HCT116 (cell line): ENCODE measurements at regions not wholly inside any gene's neighbourhood (a gene's known extent, or its start where the extent isn't known, plus 50 kb on each side); places are given as distances from the start of the nearest gene placed in this dataset.

Source experiments
- ATAC-seq: fragments of 200-7000 bp; cut with Tn5 transposase; 2 replicates; pipeline ENCODE4 v1.9.1; 2020; ENCODE audit warnings: mild to moderate bottlenecking, moderate library complexity
- BruUV-seq: library from RNA; stranded (reverse); fragments of 400-500 nt; replicated peaks from 2 replicates; lab custom pipeline; 2021; lab: Mats Ljungman, UMichigan
- CTCF ChIA-PET: fragments of 300-600 bp; sonication (Branson Sonifier 250); formaldehyde crosslinking; loops from one replicate; lab custom pipeline; 2021; ENCODE audit warnings: antibody characterized with exemption; lab: Charles Lee
- POLR2A ChIA-PET: fragments of 300-600, 350-600 bp; sonication (Branson Sonifier 250); formaldehyde crosslinking; loops from one replicate; lab custom pipeline; 2021; ENCODE audit warnings: antibody characterized with exemption; lab: Charles Lee
- RAD21 ChIA-PET, 2 experiments: fragments of 300-600 bp; sonication (Branson Sonifier 250); formaldehyde crosslinking; loops; one replicate each; lab custom pipeline; 2023; ENCODE audit warnings: low total read pairs in 2 of 2; ENCODE audit not compliant: uncharacterized antibody in 2 of 2, unreplicated experiment in 2 of 2, low non-redundant PET in 1 of 2; lab: Charles Lee
- DNase-seq: peaks from one replicate; pipeline ENCODE4 v3.0.0-alpha.2; 2010; ENCODE audit warnings: low read depth, low spot score
- H2AFZ ChIP-seq: fragments of 200-600 bp; shearing (Covaris generic), sonication (generic); 2 replicates; pipeline ENCODE4 v1.6.1; 2017; ENCODE audit warnings: low read depth, mixed run types, mixed read lengths, antibody characterized with exemption, low read length; ENCODE audit not compliant: poor library complexity, severe bottlenecking
- H3K27ac ChIP-seq: 2 replicates; pipeline ENCODE4 v1.5.1; 2012; ENCODE audit warnings: low read depth, low read length
- H3K27me3 ChIP-seq: fragments of 200-600 bp; sonication (generic); 2 replicates; pipeline ENCODE4 v1.6.1; 2016; ENCODE audit warnings: mixed run types, low read length, mixed read lengths; ENCODE audit not compliant: insufficient read depth
- H3K36me3 ChIP-seq, 2 experiments: fragments of 200-500 bp in 1 of 2; fragments of 200-600 bp in 1 of 2; sonication (Bioruptor generic) in 1 of 2; sonication (generic) in 1 of 2; 2 replicates each; pipeline versions ENCODE4 v1.5.1 to v1.6.1; 2014 to 2016; ENCODE audit warnings: low read length in 2 of 2, inconsistent platforms in 1 of 2, mixed read lengths in 1 of 2, mixed run types in 1 of 2; ENCODE audit not compliant: insufficient read depth in 2 of 2, control insufficient read depth in 1 of 2
- H3K4me1 ChIP-seq, 2 experiments: fragments of 200-600 bp in 1 of 2; sonication (generic) in 1 of 2; 2 replicates each; pipeline versions ENCODE4 v1.5.1 to v1.6.1; 2012 to 2017; ENCODE audit warnings: low read length in 2 of 2, inconsistent platforms in 1 of 2, mild to moderate bottlenecking in 1 of 2, mixed read lengths in 1 of 2, mixed run types in 1 of 2, moderate library complexity in 1 of 2; ENCODE audit not compliant: insufficient read depth in 2 of 2, control insufficient read depth in 1 of 2
- H3K4me2 ChIP-seq: fragments of 200-600 bp; sonication (generic); 2 replicates; pipeline ENCODE4 v1.6.1; 2017; ENCODE audit warnings: mixed run types, low read length, mixed read lengths
- H3K4me3 ChIP-seq, 2 experiments: fragments of 200-600 bp in 1 of 2; sonication (generic) in 1 of 2; replicated peaks in 1 of 2; 2 replicates each; pipeline ENCODE4 v1.5.1; 2011 to 2016; ENCODE audit warnings: low read length in 2 of 2, control low read depth in 1 of 2, low read depth in 1 of 2, mild to moderate bottlenecking in 1 of 2, mixed read lengths in 1 of 2, mixed run types in 1 of 2
- H3K79me2 ChIP-seq: fragments of 200-600 bp; sonication (generic); 2 replicates; pipeline ENCODE4 v1.6.1; 2017; ENCODE audit warnings: mild to moderate bottlenecking, mixed run types, low read length, moderate library complexity, mixed read lengths; ENCODE audit not compliant: insufficient read depth
- H3K9ac ChIP-seq: fragments of 200-600 bp; sonication (generic); 2 replicates; pipeline ENCODE4 v1.6.1; 2016; ENCODE audit warnings: low read length, mixed read lengths
- H3K9me2 ChIP-seq: fragments of 200-600 bp; sonication (generic), shearing (Covaris generic); 2 replicates; pipeline ENCODE4 v1.6.1; 2017; ENCODE audit warnings: mixed run types, mild to moderate bottlenecking, moderate library complexity; ENCODE audit not compliant: insufficient read depth
- H3K9me3 ChIP-seq, 2 experiments: fragments of 200-500 bp in 1 of 2; fragments of 200-600 bp in 1 of 2; sonication (Bioruptor generic) in 1 of 2; sonication (generic) in 1 of 2; 2 replicates each; pipeline ENCODE4 v1.6.1; 2014 to 2017; ENCODE audit warnings: low read length in 2 of 2, mixed read lengths in 2 of 2, inconsistent platforms in 1 of 2, low read depth in 1 of 2, mild to moderate bottlenecking in 1 of 2, mixed run types in 1 of 2, moderate library complexity in 1 of 2; ENCODE audit not compliant: control insufficient read depth in 1 of 2, insufficient read depth in 1 of 2
- H4K20me1 ChIP-seq: fragments of 200-600 bp; sonication (generic), shearing (Covaris generic); 2 replicates; pipeline ENCODE4 v1.6.1; 2017; ENCODE audit warnings: mixed run types, mild to moderate bottlenecking, moderate library complexity; ENCODE audit not compliant: insufficient read depth
- CBX3 ChIP-seq: IDR thresholded peaks from 2 replicates; pipeline ENCODE4 v1.6.1; 2012; ENCODE audit warnings: low read depth
- ELF1 ChIP-seq: IDR thresholded peaks from 2 replicates; pipeline ENCODE4 v1.6.1; 2012; ENCODE audit warnings: low read depth, borderline replicate concordance
- EZH2phosphoT487 ChIP-seq: fragments of 200-600 bp; IDR thresholded peaks from 2 replicates; pipeline ENCODE4 v1.6.1; 2018; ENCODE audit warnings: antibody characterized with exemption, borderline replicate concordance
- FOSL1 ChIP-seq: IDR thresholded peaks from 2 replicates; pipeline ENCODE4 v1.6.1; 2012; ENCODE audit warnings: low read depth
- JUND ChIP-seq: IDR thresholded peaks from 2 replicates; pipeline ENCODE4 v1.6.1; 2012
- POLR2A ChIP-seq: IDR thresholded peaks from 2 replicates; pipeline ENCODE4 v1.7.0; 2011; ENCODE audit warnings: borderline replicate concordance; ENCODE audit not compliant: insufficient read depth, insufficient read length; ENCODE audit errors: extremely low read depth
- RAD21 ChIP-seq: IDR thresholded peaks from 2 replicates; pipeline ENCODE4 v1.6.1; 2012; ENCODE audit warnings: low read depth, mild to moderate bottlenecking
- SIN3A ChIP-seq: IDR thresholded peaks from 2 replicates; pipeline ENCODE4 v1.6.1; 2012; ENCODE audit warnings: low read depth
- SP1 ChIP-seq: IDR thresholded peaks from 2 replicates; pipeline ENCODE4 v1.6.1; 2012; ENCODE audit warnings: low read depth
- SRF ChIP-seq: IDR thresholded peaks from 2 replicates; pipeline ENCODE4 v1.6.1; 2012; ENCODE audit warnings: low read depth
- TCF7L2 ChIP-seq: IDR thresholded peaks from 2 replicates; pipeline ENCODE4 v1.7.0; 2011; ENCODE audit warnings: borderline replicate concordance, inconsistent platforms; ENCODE audit not compliant: insufficient read depth, insufficient read length; ENCODE audit errors: extremely low read depth
- ZFX ChIP-seq: fragments of 450-650 bp; IDR thresholded peaks from 2 replicates; pipeline ENCODE4 v1.6.1; 2017
- intact Hi-C: fragments of 100-400 bp; cut with micrococcal nuclease; formaldehyde crosslinking; loops from 2 replicates; pipeline ENCODE4 v1.10.0; 2022
- TF ChIP-seq, protein P1 (sequence below): IDR thresholded peaks from 2 replicates; pipeline ENCODE4 v1.6.1; 2012
- TF ChIP-seq, protein P2 (sequence below): IDR thresholded peaks from 2 replicates; pipeline ENCODE4 v1.6.1; 2012
- TF ChIP-seq, protein P3 (sequence below): IDR thresholded peaks from 2 replicates; pipeline ENCODE4 v1.6.1; 2011; ENCODE audit warnings: mild to moderate bottlenecking, low read length, moderate library complexity; ENCODE audit not compliant: insufficient replicate concordance; ENCODE audit errors: extremely low read depth

DNA sequence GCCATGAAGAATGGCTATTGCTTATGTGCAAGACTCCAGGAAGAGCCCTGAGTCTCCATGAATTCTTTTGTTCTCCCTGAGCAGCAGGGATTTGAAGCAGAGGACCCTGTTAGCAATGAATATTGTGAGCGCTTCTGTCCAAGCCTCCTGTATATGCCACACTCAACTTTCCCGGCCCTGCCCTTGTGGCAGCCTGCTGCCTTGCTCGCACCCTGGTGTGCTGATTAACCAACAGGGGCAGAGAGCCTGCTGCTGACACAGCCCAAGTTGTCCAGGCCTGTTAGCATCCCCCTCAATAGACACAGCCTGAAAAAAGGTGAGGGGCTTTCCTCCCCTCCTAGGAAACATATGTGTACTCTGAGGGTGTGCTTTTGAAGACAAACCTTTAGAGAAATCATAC, 131.4 kb downstream of the BMP2 start:
- ATAC-seq: no peak
- Histone ChIP-seq H3K4me2 (no peak overlapping the region), H3K27ac (no peak overlapping the region), H3K36me3 (no peaks in the 10 kb centered on the region), H4K20me1 (no peaks in the 10 kb centered on the region), H3K9me3 (peaks cover 0 to 21% of the 10 kb centered on the region in 2 experiments; a peak in 2 of 4 replicates), H3K4me1 (no peaks in the 10 kb centered on the region), H3K79me2 (no peaks in the 10 kb centered on the region), H2AFZ (no peak overlapping the region), H3K4me3 (no peak overlapping the region), H3K9me2 (no peaks in the 10 kb centered on the region), H3K9ac (no peak overlapping the region), H3K27me3 (no peaks in the 10 kb centered on the region)
- TF ChIP-seq TCF7L2: no peak
- no peak for TF ChIP-seq ELF1
- no peak for TF ChIP-seq POLR2A
- no peak for TF ChIP-seq CBX3
- no peak for TF ChIP-seq EZH2phosphoT487
- no peak for TF ChIP-seq RAD21
- TF ChIP-seq FOSL1: no peak
- no peak for TF ChIP-seq SP1
- no peak for TF ChIP-seq JUND
- TF ChIP-seq SRF: no peak
- TF ChIP-seq, protein P1, sequence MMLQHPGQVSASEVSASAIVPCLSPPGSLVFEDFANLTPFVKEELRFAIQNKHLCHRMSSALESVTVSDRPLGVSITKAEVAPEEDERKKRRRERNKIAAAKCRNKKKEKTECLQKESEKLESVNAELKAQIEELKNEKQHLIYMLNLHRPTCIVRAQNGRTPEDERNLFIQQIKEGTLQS: no peak
- TF ChIP-seq ZFX: no peak
- TF ChIP-seq, protein P2, sequence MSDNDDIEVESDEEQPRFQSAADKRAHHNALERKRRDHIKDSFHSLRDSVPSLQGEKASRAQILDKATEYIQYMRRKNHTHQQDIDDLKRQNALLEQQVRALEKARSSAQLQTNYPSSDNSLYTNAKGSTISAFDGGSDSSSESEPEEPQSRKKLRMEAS: no peak
- CTCF ChIA-PET: no interaction called here
- BruUV-seq: no TSS peak
- intact Hi-C loops: no loop called here
- RAD21 ChIA-PET: no interaction called here
- no peak for DNase-seq
- POLR2A ChIA-PET: no interaction called here

DNA sequence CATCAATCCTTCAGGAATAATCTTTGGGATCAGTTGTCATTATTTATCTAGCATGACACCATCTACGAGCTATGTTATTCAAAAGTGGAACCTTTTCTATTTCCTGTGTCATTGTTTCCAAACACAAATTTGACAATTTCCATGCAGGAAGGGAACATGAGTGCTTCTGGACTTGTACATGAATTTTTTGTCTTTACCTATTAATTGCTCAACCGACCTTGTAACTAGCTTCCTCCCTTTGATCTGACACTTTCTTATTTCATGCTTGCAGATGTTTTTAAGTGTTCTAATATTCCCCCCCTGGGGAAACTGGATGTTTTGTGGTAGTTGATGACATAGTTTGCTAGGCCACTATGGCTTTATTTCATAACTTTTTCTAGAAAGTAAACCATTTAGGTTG, 139.4 kb downstream of the BMP2 start:
- no peak overlapping the region for H3K4me3 ChIP-seq
- ChIA-PET CTCF (no interaction called here), RAD21 (no interaction called here), POLR2A (no interaction called here)
- no peaks in the 10 kb centered on the region for H3K9me2 ChIP-seq
- H2AFZ ChIP-seq: no peak overlapping the region
- no peaks in the 10 kb centered on the region for H3K4me1 ChIP-seq
- H3K4me2 ChIP-seq: no peak overlapping the region
- intact Hi-C loops: no loop called here
- no peak overlapping the region for H3K9ac ChIP-seq
- H3K36me3 ChIP-seq: no peaks in the 10 kb centered on the region
- H4K20me1 ChIP-seq: no peaks in the 10 kb centered on the region
- no peaks in the 10 kb centered on the region for H3K27me3 ChIP-seq
- DNase-seq (no peak), ATAC-seq (no peak)
- TF ChIP-seq ELF1: no peak
- TF ChIP-seq CBX3: no peak
- no peak for TF ChIP-seq SIN3A
- TF ChIP-seq, protein P3, sequence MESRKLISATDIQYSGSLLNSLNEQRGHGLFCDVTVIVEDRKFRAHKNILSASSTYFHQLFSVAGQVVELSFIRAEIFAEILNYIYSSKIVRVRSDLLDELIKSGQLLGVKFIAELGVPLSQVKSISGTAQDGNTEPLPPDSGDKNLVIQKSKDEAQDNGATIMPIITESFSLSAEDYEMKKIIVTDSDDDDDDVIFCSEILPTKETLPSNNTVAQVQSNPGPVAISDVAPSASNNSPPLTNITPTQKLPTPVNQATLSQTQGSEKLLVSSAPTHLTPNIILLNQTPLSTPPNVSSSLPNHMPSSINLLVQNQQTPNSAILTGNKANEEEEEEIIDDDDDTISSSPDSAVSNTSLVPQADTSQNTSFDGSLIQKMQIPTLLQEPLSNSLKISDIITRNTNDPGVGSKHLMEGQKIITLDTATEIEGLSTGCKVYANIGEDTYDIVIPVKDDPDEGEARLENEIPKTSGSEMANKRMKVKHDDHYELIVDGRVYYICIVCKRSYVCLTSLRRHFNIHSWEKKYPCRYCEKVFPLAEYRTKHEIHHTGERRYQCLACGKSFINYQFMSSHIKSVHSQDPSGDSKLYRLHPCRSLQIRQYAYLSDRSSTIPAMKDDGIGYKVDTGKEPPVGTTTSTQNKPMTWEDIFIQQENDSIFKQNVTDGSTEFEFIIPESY: no peak
- no peak for TF ChIP-seq POLR2A
- TF ChIP-seq TCF7L2: no peak
- H3K9me3 ChIP-seq: peaks cover 0 to 12% of the 10 kb centered on the region in 2 experiments; a peak in 1 of 4 replicates
- H3K27ac ChIP-seq: no peak overlapping the region
- H3K79me2 ChIP-seq: no peaks in the 10 kb centered on the region
- no TSS peak for BruUV-seq
